Posterior vena cava (tissue), 2 donors: ENCODE measurements at regions not wholly inside any gene's neighbourhood (a gene's known extent, or its start where the extent isn't known, plus 50 kb on each side); places are given as distances from the start of the nearest gene placed in this dataset.

ENCODE experiments used
- DNase-seq: peaks from one replicate; pipeline ENCODE4 v3.0.0-alpha.2; 2020; ENCODE audit warnings: low spot score
- intact Hi-C, 2 donors: fragments of 100-400 bp; cut with DNase I; formaldehyde crosslinking; loops; one replicate each; pipeline versions ENCODE4 v1.14.1 to v1.14.2; 2022 to 2023
- donor health status: DM: yes; HTN: yes; CAD: no.
- donor health status: DM: yes; HTN: yes; CAD: no.

DNA sequence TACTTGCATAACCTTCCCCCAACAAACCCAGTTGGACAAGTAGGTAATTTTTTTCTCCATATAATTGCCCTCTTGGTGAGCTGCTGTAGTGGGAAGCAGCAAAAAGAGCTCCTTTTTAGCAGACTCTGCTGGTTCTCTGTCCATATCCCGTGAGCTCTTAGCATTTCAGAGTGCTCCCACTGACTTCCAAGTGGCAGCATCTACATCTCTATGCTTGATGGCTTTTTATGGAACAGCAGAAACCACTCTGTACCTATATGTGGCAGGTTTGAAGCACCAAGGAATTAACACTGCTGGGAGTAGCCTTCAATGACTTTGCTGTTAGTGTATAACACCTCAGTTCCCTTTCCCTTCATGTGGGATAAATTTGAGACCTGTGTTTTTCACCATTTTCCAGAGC is 168.4 kb upstream of the NHS start:
- intact Hi-C loops, result no loop called here
- DNase-seq, result no peak

GRCh38 chrX:17214962-17215361 is 160.0 kb upstream of the NHS start:
- no peak for DNase-seq
- intact Hi-C loops, result no loop called here

DNA sequence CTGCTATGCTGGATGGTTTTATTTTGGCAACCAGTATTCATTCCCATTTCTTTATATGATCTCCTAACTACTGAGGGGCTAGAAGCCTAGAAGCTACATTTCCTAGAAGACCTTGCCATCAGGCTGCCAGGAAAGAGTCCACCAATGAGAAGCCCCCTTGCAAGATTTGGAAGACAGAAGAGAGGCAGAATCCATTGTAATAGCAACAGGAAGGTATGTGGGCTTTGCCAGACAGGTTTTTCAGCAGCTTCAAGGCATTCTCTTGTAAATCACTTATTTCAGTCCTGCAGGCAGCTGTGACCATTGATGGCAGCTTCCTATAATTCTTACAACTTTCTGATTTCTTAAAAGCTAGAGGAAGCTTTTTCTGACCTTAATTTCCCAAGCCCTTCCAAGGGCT is 148.3 kb upstream of the NHS start:
- no peak for DNase-seq
- intact Hi-C loops, result no loop called here

GRCh38 chrX:17237146-17237545 is 137.9 kb upstream of the NHS start:
- no peak for DNase-seq
- intact Hi-C loops, result no loop called here

GRCh38 chrX:17242470-17242869 is 132.5 kb upstream of the NHS start:
- DNase-seq, result no peak
- intact Hi-C loops, result loop anchor here (5.0 to 10.0 kb wide), 2 partner anchors 352 to 450 kb away; no protein-coding TSS in a partner anchor

DNA sequence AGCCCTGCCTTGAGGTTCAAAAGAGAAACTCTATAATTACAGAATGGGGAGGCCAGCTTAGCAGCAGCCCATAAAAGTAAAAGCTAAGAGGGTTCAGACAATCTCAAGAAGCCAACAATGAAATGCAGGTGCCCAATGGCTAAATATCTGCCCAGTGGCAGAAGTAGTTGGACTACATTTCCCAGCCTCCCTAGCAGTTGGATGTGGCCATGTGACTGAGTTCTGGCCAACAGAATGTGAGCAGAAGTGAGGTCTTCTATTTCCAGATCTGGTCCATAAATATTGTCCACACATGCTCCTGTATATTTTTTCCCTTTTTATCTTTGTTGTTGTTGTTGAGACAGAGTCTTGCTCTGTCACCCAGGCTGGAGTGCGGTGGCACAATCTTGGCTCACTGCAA is 127.9 kb upstream of the NHS start:
- no peak for DNase-seq
- intact Hi-C loops, result loop anchor here in 1 of 2 donors (10.0 kb wide), 1 partner anchor 348 kb away; no protein-coding TSS in a partner anchor

DNA sequence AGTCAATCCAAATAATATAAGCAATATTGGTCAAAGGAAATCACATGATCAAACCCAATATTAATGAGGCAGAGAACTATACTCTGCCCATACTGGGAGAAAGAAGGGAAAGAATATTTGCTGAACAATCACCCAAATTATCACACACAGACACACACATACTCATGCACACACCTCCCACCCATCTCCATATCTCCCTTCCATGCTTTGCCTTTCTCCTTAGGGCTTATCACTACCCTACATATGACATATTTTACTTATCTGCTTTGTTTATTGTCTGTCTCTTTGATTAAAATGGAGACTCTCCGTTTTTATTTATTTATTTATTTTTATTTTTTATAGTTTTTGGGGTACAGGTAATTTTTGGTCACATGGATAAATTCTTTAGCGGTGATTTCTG is 112.9 kb upstream of the NHS start:
- intact Hi-C loops, result no loop called here
- no peak for DNase-seq

GRCh38 chrX:17266136-17266535 is 108.9 kb upstream of the NHS start:
- intact Hi-C loops, result no loop called here
- no peak for DNase-seq

DNA sequence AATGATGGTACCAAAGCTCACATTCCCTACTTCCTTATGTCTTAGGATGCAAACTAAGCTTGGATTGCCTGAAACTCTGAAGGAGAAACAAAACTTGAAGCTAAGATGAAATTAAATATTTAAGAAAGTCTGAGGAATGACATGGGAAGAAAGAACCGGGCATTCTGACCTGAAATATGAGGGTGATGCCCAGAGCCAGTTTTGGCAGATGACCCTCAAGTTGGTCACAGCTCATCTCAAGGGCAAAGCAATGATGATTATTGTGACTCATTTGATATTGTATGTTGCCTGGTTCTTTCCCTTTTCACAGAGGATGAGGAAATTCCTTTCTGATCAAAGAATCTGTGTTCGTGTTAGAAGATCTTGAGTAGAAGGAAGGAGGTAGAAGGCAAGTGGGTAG is 96.0 kb upstream of the NHS start:
- intact Hi-C loops, result no loop called here
- DNase-seq, result no peak

- intact Hi-C loops, result no loop called here
- DNase-seq, result no peak
Measured at GRCh38 chrX:17285983-17286382, 89.0 kb upstream of the NHS start.

DNA sequence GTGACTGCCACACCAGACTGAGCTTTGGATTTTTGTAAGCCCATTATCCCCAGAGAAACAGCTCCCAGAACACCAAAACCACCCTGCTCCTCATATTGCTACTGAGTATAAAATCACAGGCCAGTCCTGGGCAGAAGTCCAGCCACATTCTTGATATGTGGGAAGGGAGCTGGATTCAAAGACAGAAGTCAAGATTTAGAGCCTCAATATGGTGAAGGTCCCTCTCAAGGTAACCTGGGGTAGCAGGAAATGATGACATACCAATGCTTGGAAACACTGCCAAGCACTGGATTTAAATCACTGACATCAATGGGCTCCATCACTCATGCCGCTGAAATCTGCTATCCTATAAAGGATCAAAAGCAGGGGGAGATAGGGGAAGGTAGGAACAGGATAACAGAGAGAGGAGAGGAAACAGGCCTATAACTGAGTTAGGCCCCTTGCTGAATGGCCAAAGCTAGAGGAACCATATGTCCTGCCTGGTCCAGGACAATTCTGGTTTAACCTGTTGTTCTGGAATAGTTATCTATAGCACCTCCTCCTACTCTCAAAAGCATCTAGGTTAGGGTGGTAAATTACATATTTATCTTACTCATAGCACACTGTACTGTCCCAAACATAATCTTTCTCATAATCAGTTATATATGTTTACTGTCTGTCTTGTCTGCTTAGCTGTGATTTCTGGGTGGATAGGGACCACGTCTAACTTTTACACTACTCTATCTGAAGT is 83.7 kb upstream of the NHS start:
- no peak for DNase-seq
- intact Hi-C loops, result no loop called here

- intact Hi-C loops, result no loop called here
- DNase-seq, result no peak
Measured at GRCh38 chrX:17292111-17292527, 82.9 kb upstream of the NHS start.

DNA sequence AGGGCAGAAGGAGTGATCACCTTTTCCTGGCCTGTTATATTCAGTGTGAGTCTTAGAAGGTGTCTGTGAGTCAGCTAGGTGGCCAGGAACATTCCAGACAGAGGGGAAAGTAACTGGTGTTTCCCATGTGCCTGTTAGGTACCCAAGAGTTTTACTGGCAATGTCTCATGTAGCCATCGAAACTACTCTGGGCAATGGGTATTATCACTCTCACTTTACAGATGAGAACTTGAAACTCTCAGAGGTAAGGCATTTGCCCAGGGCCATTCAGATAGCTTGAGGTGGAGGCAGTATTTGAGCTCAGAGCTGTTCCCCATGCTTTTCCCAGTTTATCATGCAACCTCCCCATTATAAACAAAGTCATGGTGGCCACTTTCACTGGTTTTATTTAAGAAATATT is 80.4 kb upstream of the NHS start:
- no peak for DNase-seq
- intact Hi-C loops, result no loop called here

DNA sequence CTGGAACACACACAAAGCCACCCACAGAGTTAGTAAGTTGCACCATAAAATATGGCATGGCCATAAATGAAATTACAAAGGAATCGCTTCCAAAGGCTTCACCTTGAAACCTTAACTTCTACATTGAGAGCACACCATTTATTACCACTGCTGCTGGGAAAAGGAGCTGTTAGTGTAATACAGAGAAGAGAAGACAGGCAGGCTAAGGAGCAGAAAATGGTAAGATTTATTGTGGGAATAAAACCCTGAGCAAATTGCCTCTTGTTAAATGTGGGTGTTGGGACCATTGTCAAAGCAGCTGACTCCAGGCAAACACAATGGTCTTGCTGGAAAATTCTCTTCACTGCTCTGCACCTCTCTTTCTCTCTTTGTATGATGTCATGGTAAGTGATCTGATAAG is 79.2 kb upstream of the NHS start:
- intact Hi-C loops, result no loop called here
- no peak for DNase-seq

GRCh38 chrX:17298564-17298963 is 76.4 kb upstream of the NHS start:
- no peak for DNase-seq
- intact Hi-C loops, result loop anchor here in 1 of 2 donors (1.0 kb wide), 1 partner anchor 13 kb away; no protein-coding TSS in a partner anchor

GRCh38 chrX:17299206-17299605 is 75.8 kb upstream of the NHS start:
- DNase-seq, result no peak
- intact Hi-C loops, result no loop called here

DNA sequence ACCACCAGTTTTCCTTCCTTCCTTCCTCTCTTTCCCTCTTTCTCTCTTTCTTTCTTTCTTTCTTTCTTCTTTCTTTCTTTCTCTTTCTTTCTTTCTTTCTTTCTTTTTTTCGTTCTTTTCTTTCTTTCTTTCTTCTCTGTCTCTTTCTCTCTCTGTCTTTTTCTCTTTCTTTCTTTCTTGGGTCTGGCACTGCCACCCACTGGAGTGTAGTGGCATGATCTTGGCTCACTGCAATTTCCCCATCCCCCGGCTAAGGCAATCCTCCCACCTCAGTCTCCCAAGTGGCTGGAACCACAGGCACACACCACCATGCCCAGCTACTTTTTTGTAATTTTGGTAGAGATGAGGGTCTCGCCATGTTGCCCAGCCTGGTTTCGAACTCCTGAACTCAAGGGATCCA is 51.6 kb upstream of the NHS start:
- intact Hi-C loops, result no loop called here
- DNase-seq, result no peak
